ENCODE measurements at regions not wholly inside any gene's neighbourhood (a gene's known extent, or its start where the extent isn't known, plus 50 kb on each side); places are given as distances from the start of the nearest gene placed in this dataset.

DNA sequence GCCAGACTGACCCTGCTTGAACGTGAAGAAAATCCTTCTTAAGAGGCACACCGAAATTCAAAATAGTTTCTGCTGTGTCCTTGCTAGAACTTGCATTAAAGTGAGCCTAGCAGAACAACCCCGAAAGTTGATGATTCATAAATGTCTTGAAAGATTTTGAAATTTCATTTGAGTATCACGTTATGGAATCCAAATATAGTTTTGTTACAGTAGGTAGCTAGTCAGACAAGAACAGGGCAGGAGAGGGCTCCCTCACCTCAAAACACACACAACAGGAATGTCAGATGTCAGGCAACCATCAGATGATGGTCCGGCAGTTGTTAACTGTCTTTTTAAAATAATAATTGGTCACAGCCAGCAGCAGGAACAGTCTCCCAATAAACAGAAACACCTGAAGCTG lies 259.6 kb upstream of the GNPDA2 start:
- TF ChIP-seq CTCF (IDR thresholded peaks at IDR 0.05) (no peak), POLR2AphosphoS5 (IDR thresholded peaks at IDR 0.05) (no peak), POLR2A (IDR thresholded peaks at IDR 0.05) (no peak)

Data from stomach (tissue), 4 donors.